ENCODE measurements at regions not wholly inside any gene's neighbourhood (a gene's known extent, or its start where the extent isn't known, plus 50 kb on each side); places are given as distances from the start of the nearest gene placed in this dataset.

DNA sequence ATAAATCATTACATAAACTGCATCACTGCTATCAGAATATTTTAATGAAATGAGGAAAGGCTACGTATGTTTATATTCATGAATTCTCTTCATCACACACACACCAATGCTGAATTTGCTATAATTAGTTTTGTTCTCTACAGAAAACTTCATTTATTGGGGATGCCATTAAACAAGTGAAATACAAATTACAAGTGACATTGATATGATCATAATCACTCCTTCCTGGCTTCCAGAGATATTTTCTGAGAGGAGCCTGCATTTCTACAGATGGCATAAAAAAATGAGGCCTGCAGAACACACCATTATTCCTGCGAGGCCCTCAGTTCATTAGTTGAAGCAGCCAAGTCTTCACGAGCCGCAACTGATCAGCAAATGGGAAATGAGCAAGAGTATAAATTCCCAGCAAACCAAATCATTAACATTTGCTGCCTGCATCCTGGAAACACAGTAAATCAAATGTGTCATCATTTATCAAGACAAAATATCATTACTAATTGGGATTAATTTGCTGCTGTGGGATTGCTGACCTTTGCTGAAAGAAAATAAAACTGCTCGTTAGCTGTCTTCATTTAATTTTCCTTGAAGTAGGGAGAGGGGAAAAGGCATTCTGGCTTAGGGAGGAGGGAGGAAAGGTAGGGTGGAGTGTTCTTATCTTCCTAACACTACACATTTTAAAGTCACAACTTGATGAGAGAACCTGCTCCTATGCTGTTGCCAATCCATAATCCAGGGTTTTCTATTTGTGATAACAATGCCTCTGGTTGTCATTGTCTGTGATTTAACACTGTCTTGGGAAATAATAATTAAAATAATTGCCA lies 921.9 kb downstream of the SQOR start:
- DNase-seq (ENCODE audit: low spot score), result no peak
- H3K27ac ChIP-seq, result no peak overlapping the region
- TF ChIP-seq, protein P1, sequence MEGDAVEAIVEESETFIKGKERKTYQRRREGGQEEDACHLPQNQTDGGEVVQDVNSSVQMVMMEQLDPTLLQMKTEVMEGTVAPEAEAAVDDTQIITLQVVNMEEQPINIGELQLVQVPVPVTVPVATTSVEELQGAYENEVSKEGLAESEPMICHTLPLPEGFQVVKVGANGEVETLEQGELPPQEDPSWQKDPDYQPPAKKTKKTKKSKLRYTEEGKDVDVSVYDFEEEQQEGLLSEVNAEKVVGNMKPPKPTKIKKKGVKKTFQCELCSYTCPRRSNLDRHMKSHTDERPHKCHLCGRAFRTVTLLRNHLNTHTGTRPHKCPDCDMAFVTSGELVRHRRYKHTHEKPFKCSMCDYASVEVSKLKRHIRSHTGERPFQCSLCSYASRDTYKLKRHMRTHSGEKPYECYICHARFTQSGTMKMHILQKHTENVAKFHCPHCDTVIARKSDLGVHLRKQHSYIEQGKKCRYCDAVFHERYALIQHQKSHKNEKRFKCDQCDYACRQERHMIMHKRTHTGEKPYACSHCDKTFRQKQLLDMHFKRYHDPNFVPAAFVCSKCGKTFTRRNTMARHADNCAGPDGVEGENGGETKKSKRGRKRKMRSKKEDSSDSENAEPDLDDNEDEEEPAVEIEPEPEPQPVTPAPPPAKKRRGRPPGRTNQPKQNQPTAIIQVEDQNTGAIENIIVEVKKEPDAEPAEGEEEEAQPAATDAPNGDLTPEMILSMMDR (IDR thresholded peaks at IDR 0.05), result no peak
- no peak overlapping the region for H3K4me3 ChIP-seq

GRCh38 chr15:46567968-46568367 lies 933.1 kb downstream of the SQOR start:
- Histone ChIP-seq H3K4me3 (no peak overlapping the region), H3K27ac (no peak overlapping the region)
- TF ChIP-seq, protein P1 (IDR thresholded peaks at IDR 0.05), result no peak
- no peak for DNase-seq (ENCODE audit: low spot score)

DNA sequence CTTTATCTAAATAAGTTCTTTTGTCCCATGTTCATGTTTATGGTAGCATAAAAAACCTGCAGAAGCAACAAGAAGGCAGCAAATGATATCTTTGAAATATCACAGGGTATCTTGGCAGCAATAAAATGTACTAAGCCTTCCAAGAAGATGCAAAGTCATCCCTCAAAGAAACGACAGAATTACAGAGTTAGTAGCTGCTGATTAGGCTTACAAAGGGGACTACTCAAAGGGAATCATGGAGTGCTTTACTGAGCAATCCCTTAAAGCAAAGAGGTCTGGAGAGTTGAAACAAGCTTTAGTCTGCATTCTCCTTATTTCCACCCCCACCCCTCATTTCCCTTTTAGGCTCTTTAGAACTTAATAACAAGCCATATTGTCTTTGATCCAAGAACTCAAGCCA lies 935.0 kb downstream of the SQOR start:
- TF ChIP-seq, protein P1 (IDR thresholded peaks at IDR 0.05), result no peak
- H3K4me3 ChIP-seq, result no peak overlapping the region
- no peak for DNase-seq (ENCODE audit: low spot score)
- no peak overlapping the region for H3K27ac ChIP-seq

DNA sequence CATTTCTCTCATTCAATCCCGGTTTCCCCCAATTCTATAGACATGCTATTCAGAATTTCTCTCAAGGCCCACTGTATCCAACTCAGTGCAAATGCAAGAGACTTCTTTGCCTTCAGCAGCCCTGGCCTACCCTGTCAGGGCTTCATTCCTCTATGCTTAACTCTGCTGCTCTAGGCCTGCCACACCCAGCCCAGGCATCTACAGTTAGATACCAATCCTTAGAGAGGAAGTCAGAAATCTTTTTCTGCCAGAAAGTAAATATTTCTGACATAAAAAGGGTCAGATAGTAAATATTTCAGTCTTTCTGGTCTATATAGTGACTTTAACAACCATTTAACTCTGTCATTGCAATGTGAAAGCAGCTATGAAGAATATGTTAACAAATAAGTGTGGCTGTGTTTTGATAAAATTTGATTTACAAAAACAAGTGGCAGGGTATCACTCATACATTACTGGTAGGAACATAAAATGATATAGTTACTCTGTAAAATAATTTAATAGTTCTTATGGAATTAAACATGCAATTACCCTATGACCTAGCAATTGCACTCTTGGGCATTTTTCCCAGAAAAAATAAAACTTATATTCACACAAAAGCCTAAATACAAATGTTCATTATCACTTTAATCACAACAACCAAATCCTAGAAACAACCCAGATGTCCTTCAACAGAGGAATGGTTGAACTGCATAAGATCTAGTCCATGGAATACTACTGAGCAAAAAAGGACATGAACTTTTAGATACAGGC lies 942.0 kb downstream of the SQOR start:
- no peak for DNase-seq (ENCODE audit: low spot score)
- H3K27ac ChIP-seq, result no peak overlapping the region
- TF ChIP-seq, protein P1 (IDR thresholded peaks at IDR 0.05), result no peak

DNA sequence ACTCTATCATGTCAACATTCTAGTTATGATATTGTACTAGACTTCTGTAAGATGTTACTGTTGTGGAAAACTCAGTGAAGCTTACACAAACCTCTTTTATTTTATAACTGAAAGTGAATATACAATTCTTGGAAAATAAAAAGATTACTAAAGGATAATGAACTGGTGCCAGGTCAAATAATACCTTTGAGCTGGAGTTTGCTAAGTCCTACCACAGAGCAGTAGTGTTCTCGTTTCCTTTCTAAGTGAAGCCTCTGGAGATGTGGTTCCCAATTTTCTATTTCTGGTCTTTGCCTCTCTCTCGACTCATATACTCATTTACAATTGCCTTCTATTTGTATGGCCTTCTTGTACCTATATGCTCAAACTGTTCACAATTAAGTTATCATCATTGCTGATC lies 942.9 kb downstream of the SQOR start:
- no peak overlapping the region for H3K27ac ChIP-seq
- no peak overlapping the region for H3K4me3 ChIP-seq
- DNase-seq (ENCODE audit: low spot score), result no peak
- TF ChIP-seq, protein P1 (IDR thresholded peaks at IDR 0.05), result no peak

More for the DNA sequence above, 942.0 kb downstream of the SQOR start:
- H3K4me3 ChIP-seq, result no peak overlapping the region

- H3K27ac ChIP-seq, result no peak overlapping the region
- no peak overlapping the region for H3K4me3 ChIP-seq
- no peak for DNase-seq (ENCODE audit: low spot score)
- TF ChIP-seq, protein P1 (IDR thresholded peaks at IDR 0.05), result no peak
Measured at GRCh38 chr15:46580487-46580886, 945.7 kb downstream of the SQOR start.

Measured in coronary artery (tissue), 2 donors.